ENCODE measurements at regions not wholly inside any gene's neighbourhood (a gene's known extent, or its start where the extent isn't known, plus 50 kb on each side); places are given as distances from the start of the nearest gene placed in this dataset.

GRCh38 chr1:113266788-113267187 is 123.5 kb upstream of the MAGI3 start:
- WGBS, 2 donors, result 61 to 71% methylated on average over 6 of the region's 6 CpGs
- Histone ChIP-seq H3K4me1 (no peaks in the 10 kb centered on the region), H3K27me3 (no peaks in the 10 kb centered on the region), H3K9me3 (no peaks in the 10 kb centered on the region), H3K36me3 (ENCODE audit: low read depth, missing control alignments) (no peaks in the 10 kb centered on the region), H3K4me3 (no peak overlapping the region), H3K27ac (no peak overlapping the region)
- no peak for DNase-seq
- no peak for TF ChIP-seq CTCF (IDR thresholded peaks at IDR 0.05)
- no peak for TF ChIP-seq POLR2A (IDR thresholded peaks at IDR 0.05)
- intact Hi-C loops (cut with DNase I; ENCODE audit: low total_unique reads), result no loop called here

GRCh38 chr1:113269168-113269963 is 120.9 kb upstream of the MAGI3 start:
- Histone ChIP-seq H3K4me3 (no peak overlapping the region), H3K36me3 (ENCODE audit: low read depth, missing control alignments) (no peaks in the 10 kb centered on the region), H3K27ac (no peak overlapping the region), H3K27me3 (no peaks in the 10 kb centered on the region), H3K9me3 (no peaks in the 10 kb centered on the region), H3K4me1 (no peaks in the 10 kb centered on the region)
- no peak for TF ChIP-seq CTCF (IDR thresholded peaks at IDR 0.05)
- TF ChIP-seq POLR2A (IDR thresholded peaks at IDR 0.05), result no peak
- WGBS, 2 donors, result 87 to 91% methylated on average over 6 of the region's 6 CpGs
- intact Hi-C loops (cut with DNase I; ENCODE audit: low total_unique reads), result no loop called here
- DNase-seq, result no peak

GRCh38 chr1:113271039-113271438 is 119.3 kb upstream of the MAGI3 start:
- Histone ChIP-seq H3K4me3 (no peak overlapping the region), H3K4me1 (no peaks in the 10 kb centered on the region), H3K27ac (no peak overlapping the region), H3K36me3 (ENCODE audit: low read depth, missing control alignments) (no peaks in the 10 kb centered on the region), H3K9me3 (no peaks in the 10 kb centered on the region), H3K27me3 (no peaks in the 10 kb centered on the region)
- no peak for TF ChIP-seq POLR2A (IDR thresholded peaks at IDR 0.05)
- TF ChIP-seq CTCF (IDR thresholded peaks at IDR 0.05), result no peak
- intact Hi-C loops (cut with DNase I; ENCODE audit: low total_unique reads), result no loop called here
- no peak for DNase-seq
- 83 to 84% methylated on average over 4 of the region's 4 CpGs for WGBS, 2 donors

- Histone ChIP-seq H3K27me3 (no peaks in the 10 kb centered on the region), H3K4me1 (no peaks in the 10 kb centered on the region), H3K9me3 (no peaks in the 10 kb centered on the region), H3K36me3 (ENCODE audit: low read depth, missing control alignments) (no peaks in the 10 kb centered on the region), H3K4me3 (no peak overlapping the region), H3K27ac (no peak overlapping the region)
- intact Hi-C loops (cut with DNase I; ENCODE audit: low total_unique reads), result no loop called here
- DNase-seq, result no peak
- WGBS, 2 donors, result 52 to 86% methylated on average over 1 of the region's 1 CpG
- TF ChIP-seq POLR2A (IDR thresholded peaks at IDR 0.05) (no peak), CTCF (IDR thresholded peaks at IDR 0.05) (no peak)
Observed at GRCh38 chr1:113275083-113275482, 115.2 kb upstream of the MAGI3 start.

- Histone ChIP-seq H3K36me3 (ENCODE audit: low read depth, missing control alignments) (no peaks in the 10 kb centered on the region), H3K27me3 (no peaks in the 10 kb centered on the region), H3K4me3 (no peak overlapping the region), H3K9me3 (no peaks in the 10 kb centered on the region), H3K4me1 (no peaks in the 10 kb centered on the region), H3K27ac (no peak overlapping the region)
- TF ChIP-seq POLR2A (IDR thresholded peaks at IDR 0.05) (no peak), CTCF (IDR thresholded peaks at IDR 0.05) (no peak)
- DNase-seq, result no peak
- WGBS, 2 donors, result 92 to 95% methylated on average over 2 of the region's 2 CpGs
- intact Hi-C loops (cut with DNase I; ENCODE audit: low total_unique reads), result no loop called here
Observed at GRCh38 chr1:113275691-113276090, 114.6 kb upstream of the MAGI3 start.

Measured in testis (tissue), 2 donors.